ENCODE measurements at regions not wholly inside any gene's neighbourhood (a gene's known extent, or its start where the extent isn't known, plus 50 kb on each side); places are given as distances from the start of the nearest gene placed in this dataset.

- Histone ChIP-seq H2AFZ (no peak overlapping the region; the same call in 1 of the 2 replicates), H3K79me2 (replicated peaks; ENCODE audit: insufficient read depth) (no peaks in the 10 kb centered on the region), H3K9me2 (ENCODE audit: insufficient read depth) (no peaks in the 10 kb centered on the region), H3K4me2 (no peak overlapping the region), H3K27ac (ENCODE audit: low read depth) (no peak overlapping the region), H3K36me3 (ENCODE audit: insufficient read depth) (0 out of 2 replicates have a peak, but pooled peaks cover 3% of the 10 kb centered on the region), H3K27me3 (ENCODE audit: insufficient read depth) (no peaks in the 10 kb centered on the region), H3K4me1 (ENCODE audit: insufficient read depth) (no peaks in the 10 kb centered on the region), H4K20me1 (replicated peaks; ENCODE audit: insufficient read depth) (no peaks in the 10 kb centered on the region), H3K4me3 (no peak overlapping the region), H3F3A (replicated peaks; ENCODE audit: low read depth) (no peaks in the 10 kb centered on the region)
- no peak overlapping the region for H3K4me3 Mint-ChIP-seq
- no peak for TF ChIP-seq EZH2phosphoT487 (IDR thresholded peaks at IDR 0.05; ENCODE audit: unreplicated experiment)
- TF ChIP-seq ZNF114 (CRISPR knock-in tag; IDR thresholded peaks at IDR 0.05) = no peak
- no peak for TF ChIP-seq REST (IDR thresholded peaks at IDR 0.05; ENCODE audit: unreplicated experiment)
- TF ChIP-seq STAT1 (IDR thresholded peaks at IDR 0.05; ENCODE audit: unreplicated experiment) = no peak
- TF ChIP-seq NANOG (IDR thresholded peaks at IDR 0.05; ENCODE audit: borderline replicate concordance) = no peak
- TF ChIP-seq CTCF (conservative IDR thresholded peaks at IDR 0.05; ENCODE audit: low read depth in 2 of 2) = no peak
- TF ChIP-seq ZNF462 (CRISPR knock-in tag; IDR thresholded peaks at IDR 0.05) = no peak
- TF ChIP-seq ZNF331 (CRISPR knock-in tag; IDR thresholded peaks at IDR 0.05; ENCODE audit: low read depth) = no peak
- TF ChIP-seq CREB1 (CRISPR knock-in tag; IDR thresholded peaks at IDR 0.05; ENCODE audit: low read depth) = no peak
- no peak for TF ChIP-seq POLR2AphosphoS5 (IDR thresholded peaks at IDR 0.05; ENCODE audit: low read depth)
- peaks cover 12% of the 10 kb centered on the region for H3K9me3 Mint-ChIP-seq
- H3K36me3 Mint-ChIP-seq (ENCODE audit: low read depth) = peaks cover 8% of the 10 kb centered on the region; the same call in 2 of the 3 replicates
- H3K4me1 Mint-ChIP-seq = peaks cover 6% of the 10 kb centered on the region; the same call in 2 of the 3 replicates
- H3K27me3 Mint-ChIP-seq (ENCODE audit: insufficient read depth, low read depth, poor library complexity) = no peaks in the 10 kb centered on the region
- DNase-seq (ENCODE audit: low spot score) (no peak), ATAC-seq (no peak)
- no peak overlapping the region for H3K27ac Mint-ChIP-seq
Measured at GRCh38 chr13:58579468-58579867, 947.9 kb downstream of the PCDH17 start.

All from GM23338 (cell line).